IPS-18c (cell line): ENCODE measurements at regions not wholly inside any gene's neighbourhood (a gene's known extent, or its start where the extent isn't known, plus 50 kb on each side); places are given as distances from the start of the nearest gene placed in this dataset.

Experiments used
- H3K4me3 ChIP-seq: 2 replicates; pipeline ENCODE4 v1.7.0; 2013; ENCODE audit warnings: low read depth, mild to moderate bottlenecking, low read length, moderate library complexity; ENCODE audit not compliant: insufficient read depth
- H3K9me3 ChIP-seq: one replicate; pipeline ENCODE4 v1.6.1; 2013; ENCODE audit warnings: mild to moderate bottlenecking, low read length, moderate library complexity; ENCODE audit not compliant: control insufficient read depth, insufficient read depth

DNA sequence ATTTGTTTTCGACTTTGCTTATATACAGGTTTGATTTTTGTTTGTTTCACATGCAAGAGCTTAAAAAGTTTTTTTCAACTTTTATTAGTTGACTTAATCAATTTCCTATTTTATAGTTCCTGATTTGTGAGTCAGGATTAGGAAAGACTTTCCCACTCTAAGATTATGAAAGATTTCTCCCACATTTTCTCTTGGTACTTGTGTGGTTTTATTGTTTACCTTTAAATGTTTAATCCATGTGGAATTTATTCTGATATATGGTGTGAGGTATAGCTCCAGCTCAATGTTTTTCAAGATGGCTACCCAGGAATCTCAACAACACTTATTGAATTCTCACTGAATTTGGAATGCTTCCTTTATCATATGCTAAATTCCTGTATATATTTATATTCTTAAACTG is 117.8 kb upstream of the LGALSL start:
- Histone ChIP-seq H3K4me3 (no peak overlapping the region), H3K9me3 (no peaks in the 10 kb centered on the region)

- Histone ChIP-seq H3K4me3 (no peak overlapping the region), H3K9me3 (no peaks in the 10 kb centered on the region)
Observed at GRCh38 chr2:64337314-64337713, 116.6 kb upstream of the LGALSL start.

GRCh38 chr2:64338108-64338507 is 115.9 kb upstream of the LGALSL start:
- H3K9me3 ChIP-seq: no peaks in the 10 kb centered on the region
- H3K4me3 ChIP-seq: no peak overlapping the region

DNA sequence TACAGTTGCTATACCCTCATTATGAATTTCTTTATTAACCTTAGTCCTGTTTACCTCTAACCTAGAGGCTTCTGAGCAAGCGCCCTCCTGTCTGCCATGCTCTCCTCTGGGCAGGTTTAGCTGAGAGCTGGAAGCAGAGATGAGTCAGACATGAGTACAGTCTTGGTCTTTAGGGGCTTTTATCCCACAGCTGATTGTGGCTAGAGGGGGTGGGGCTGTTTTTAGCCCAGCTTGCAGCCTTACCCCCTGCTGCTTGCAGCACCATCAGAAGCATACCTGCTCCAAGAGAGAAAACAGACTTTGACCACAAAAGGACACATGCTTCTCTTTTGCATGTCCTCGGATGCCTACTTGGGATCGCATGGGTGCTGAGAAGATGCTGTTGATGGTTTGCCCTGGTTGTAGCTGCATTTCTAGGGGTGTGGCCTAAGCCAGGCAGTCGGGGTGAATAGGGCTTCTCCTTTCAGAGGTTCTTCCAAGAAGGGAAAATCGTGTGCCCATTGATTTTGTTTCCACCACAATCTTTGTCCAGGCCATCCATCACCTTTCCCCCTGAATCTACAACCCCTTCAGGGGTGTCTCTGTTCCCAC is 115.0 kb upstream of the LGALSL start:
- H3K9me3 ChIP-seq: no peaks in the 10 kb centered on the region
- H3K4me3 ChIP-seq: no peak overlapping the region

GRCh38 chr2:64341461-64341860 is 112.5 kb upstream of the LGALSL start:
- Histone ChIP-seq H3K9me3 (no peaks in the 10 kb centered on the region), H3K4me3 (no peak overlapping the region)

- Histone ChIP-seq H3K4me3 (no peak overlapping the region), H3K9me3 (no peaks in the 10 kb centered on the region)
Observed at GRCh38 chr2:64342195-64343099, 111.5 kb upstream of the LGALSL start.

DNA sequence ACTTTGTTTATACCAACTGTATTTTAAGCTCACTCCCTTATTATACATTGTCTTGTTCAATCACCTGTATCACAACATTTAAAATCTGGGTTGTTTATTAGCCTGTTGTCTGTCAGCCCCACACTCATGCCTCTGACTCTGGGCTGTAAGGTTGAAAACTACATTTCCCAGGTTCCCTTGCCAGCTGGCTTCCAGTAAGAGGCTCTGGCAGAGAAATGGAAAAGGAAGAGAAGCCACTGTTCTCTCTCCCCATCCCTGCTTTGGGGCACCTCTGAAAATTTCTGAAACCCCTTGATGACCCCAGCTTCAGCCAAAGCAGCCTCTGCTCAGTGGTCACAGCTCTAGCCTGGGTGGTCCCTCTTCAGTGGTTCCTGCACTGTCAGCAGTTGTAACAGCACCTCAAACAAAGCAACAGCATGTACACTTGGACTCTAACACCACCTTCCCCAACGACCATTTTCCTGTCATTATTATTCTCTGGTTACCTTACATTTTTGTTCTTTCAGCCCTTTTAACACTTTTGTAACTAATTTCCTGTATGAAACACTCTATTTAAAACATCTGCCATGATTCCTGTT is 108.9 kb upstream of the LGALSL start:
- Histone ChIP-seq H3K9me3 (no peaks in the 10 kb centered on the region), H3K4me3 (no peak overlapping the region)

GRCh38 chr2:64345998-64346397 is 108.0 kb upstream of the LGALSL start:
- no peak overlapping the region for H3K4me3 ChIP-seq
- H3K9me3 ChIP-seq: no peaks in the 10 kb centered on the region

GRCh38 chr2:64348386-64349130 is 105.4 kb upstream of the LGALSL start:
- no peaks in the 10 kb centered on the region for H3K9me3 ChIP-seq
- no peak overlapping the region for H3K4me3 ChIP-seq

DNA sequence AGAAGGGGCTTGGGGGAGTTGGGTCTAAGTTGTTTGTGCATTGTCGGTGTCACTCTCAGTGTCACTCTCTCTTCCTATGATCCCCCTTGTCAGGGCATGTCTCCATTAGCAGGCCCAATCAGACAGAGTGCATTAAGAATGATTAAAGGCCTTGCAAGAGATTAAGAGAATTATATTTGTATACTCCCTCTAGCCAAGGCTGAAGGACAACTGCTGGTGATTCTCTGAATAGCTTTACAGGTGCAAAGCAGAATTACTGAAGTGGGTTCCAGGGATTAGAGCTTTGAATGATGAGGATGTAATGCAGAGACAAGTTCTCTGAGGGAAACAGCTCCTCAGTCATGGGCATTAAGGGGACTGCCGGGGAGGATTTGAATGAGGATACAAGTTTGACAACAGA is 104.8 kb upstream of the LGALSL start:
- H3K9me3 ChIP-seq: no peaks in the 10 kb centered on the region
- no peak overlapping the region for H3K4me3 ChIP-seq

DNA sequence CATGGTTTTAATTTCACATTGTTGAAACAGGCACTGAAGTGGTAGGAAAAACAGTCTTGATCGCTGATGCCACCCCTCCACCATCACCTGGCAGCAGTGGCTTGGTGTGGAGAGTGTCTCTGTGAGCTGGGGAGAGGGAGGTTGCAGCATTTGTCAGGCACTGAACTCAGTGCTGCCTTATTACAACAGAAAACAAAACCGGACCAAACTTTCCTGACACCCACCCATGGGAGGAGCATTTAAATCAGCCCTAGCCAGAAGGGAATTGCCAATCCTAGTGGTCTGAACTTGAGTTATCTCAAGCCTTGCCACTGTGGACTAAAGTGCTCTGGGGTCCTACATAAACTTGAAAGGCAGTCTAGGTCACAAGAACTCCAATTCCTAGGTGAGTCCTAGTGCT is 103.0 kb upstream of the LGALSL start:
- no peak overlapping the region for H3K4me3 ChIP-seq
- H3K9me3 ChIP-seq: no peaks in the 10 kb centered on the region

- H3K9me3 ChIP-seq: no peaks in the 10 kb centered on the region
Observed at GRCh38 chr2:64352292-64352691, 101.7 kb upstream of the LGALSL start.

GRCh38 chr2:64354857-64355680 is 98.9 kb upstream of the LGALSL start:
- Histone ChIP-seq H3K4me3 (no peak overlapping the region), H3K9me3 (no peaks in the 10 kb centered on the region)

More at GRCh38 chr2:64352292-64352691, 101.7 kb upstream of the LGALSL start:
- H3K4me3 ChIP-seq: no peak overlapping the region

GRCh38 chr2:64356906-64357305 is 97.1 kb upstream of the LGALSL start:
- no peak overlapping the region for H3K4me3 ChIP-seq
- H3K9me3 ChIP-seq: no peaks in the 10 kb centered on the region

DNA sequence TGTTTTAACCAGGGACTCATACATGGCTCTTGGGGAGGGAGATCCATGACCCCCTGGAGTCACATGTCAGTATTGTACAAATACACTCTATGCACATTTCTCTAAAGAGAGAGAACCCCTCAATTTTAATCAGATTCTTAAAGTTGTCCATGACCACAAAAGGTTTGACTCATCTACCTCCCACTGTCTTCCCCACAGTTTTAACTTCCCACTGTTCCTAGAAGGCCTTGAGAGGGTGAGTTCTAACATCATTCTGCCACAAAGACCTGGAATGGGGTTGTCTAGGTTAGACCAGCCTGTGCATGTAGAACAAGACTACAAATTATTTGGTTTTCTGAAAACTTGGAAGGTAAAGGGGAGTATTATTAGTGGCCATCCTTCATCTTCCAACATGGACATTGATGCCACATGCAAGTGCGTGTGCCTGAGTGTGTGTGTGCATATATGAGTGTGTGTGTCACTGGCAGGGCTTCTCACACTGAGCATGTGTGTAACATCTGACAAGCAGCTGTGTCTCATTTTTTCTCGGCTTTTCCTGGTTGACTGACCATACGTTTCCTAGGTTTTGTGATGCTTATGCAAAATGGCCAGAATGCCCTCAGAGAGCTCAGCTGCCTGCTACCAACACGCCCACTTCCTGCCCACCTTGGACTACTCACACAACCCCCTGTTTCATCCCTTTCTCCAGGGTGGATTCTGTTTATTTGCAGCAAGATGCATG is 94.6 kb upstream of the LGALSL start:
- no peak overlapping the region for H3K4me3 ChIP-seq

DNA sequence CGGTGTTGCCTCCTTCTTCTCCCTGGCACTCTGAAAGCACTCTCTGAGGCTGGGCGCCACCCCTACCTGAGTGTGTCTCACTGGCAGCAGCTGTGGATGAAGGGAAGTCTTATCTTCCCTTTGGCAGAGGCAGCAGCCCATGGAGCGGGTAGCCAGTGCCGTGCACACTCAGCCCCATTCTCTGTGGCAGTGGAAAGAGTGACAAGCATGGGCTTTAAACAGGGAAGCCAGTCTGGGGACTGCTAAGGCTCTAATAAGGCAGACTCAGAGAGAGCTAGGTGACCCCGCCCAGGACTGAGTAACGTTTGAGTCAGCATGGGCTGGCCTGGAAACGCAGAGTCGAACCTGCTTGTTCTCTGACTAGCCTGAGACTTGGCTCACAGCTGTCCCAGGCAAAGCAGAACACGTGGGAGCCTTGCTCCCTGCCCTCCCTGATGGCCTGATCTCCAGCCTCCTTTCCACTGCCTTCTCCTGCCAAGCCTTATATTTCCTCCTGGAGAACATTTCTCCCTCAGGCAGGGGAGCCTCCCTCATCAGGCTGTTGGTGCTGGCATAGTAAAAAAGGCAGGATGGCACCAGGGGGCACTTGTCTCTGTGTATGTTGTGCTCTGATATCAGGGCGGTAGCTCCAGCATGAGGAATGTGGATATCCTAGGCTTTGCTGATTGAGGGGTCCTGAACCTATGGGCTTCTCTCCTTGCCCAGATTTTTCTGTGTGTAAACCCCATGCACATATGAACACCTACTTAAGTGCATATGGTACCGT is 93.9 kb upstream of the LGALSL start:
- Histone ChIP-seq H3K4me3 (no peak overlapping the region), H3K9me3 (no peaks in the 10 kb centered on the region)

More for the DNA sequence above, 94.6 kb upstream of the LGALSL start:
- no peaks in the 10 kb centered on the region for H3K9me3 ChIP-seq
